Right renal pelvis (tissue), 4 donors: ENCODE measurements at regions not wholly inside any gene's neighbourhood (a gene's known extent, or its start where the extent isn't known, plus 50 kb on each side); places are given as distances from the start of the nearest gene placed in this dataset.

Experiments
- DNase-seq, 4 donors: peaks; one replicate each; pipeline ENCODE4 v3.0.0-alpha.2; 2013; ENCODE audit warnings: low read depth in 4 of 4, low spot score in 3 of 4, missing footprints in 1 of 4

DNA sequence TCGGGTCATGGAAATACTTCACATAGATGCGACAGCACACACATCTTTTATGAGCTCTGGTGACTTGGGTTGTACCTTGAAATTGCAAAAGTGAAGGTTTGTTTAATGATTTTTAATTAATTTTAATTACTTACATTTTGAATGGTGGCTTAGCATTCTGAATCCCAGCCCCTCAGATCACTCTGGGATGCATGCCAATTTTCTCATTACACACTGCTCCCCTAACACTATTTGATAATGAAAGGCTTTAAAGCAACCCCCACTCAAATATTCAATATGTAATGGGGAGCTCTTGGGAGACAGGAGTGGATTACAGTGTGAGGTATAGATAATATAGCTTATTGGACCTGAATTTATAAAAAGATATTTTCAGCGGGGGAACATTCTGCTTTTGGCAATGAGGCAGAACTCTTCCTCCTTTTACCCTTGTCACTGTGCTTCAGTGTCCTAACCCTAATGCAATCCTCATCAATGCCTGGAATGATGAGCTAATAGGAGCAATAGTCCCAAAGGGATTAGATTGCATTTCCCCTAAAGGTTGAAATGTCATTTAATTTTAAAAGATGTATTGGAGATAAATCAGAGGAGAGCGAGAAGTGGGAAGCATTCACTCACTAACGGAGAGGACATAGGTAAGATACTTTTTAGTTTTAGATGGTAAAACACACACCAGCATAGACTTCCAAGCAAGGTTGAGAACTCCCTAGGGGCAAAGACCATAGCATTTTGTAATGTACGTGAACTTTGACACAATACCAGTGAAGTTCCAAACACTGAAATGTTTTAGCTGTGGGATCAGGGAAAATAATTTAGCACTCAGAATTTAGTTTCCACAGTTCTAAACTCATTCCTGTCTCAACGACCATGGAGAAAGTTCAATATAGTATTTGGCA, 384.1 kb upstream of the PLXNA2 start:
- no peak for DNase-seq

DNA sequence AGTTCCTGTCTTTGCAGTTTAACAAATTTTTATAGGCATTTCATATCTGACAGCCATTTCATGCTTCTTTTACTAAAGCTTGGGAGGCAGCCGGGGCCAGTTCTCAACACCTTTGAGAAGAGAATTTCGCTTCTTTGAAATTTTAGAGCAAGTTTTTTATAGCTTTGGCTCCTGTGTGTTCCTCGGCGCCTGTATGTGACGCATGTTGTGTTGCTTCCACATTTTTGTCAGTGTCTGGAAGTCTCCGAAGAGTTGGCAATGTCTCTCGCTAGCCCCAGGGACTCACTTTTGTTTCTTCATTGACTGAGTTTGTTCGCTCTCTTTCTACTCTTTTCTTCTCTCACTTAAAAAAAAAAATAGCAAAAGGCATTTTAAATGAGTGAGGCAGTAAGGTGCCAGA, 386.9 kb upstream of the PLXNA2 start:
- no peak for DNase-seq

DNA sequence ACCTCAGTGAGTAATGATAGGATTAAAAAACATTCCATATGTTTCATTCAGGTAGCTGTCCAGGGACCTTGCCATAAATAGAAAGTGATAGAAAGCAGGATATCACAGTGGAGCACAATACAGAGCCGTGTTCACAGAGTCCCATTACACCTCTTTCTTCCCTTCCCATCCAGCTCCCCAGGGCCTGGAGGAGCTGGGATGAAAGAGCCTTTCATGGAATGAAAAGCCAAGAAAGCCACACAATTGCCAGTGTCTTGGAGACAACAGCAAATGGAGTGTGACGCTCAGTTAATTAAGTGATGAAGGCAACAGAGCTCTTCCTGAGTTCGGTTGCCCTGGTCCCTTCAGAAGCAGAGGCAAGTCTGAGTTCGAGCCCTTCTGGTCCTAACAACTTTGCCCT, 387.3 kb upstream of the PLXNA2 start:
- DNase-seq = no peak

DNA sequence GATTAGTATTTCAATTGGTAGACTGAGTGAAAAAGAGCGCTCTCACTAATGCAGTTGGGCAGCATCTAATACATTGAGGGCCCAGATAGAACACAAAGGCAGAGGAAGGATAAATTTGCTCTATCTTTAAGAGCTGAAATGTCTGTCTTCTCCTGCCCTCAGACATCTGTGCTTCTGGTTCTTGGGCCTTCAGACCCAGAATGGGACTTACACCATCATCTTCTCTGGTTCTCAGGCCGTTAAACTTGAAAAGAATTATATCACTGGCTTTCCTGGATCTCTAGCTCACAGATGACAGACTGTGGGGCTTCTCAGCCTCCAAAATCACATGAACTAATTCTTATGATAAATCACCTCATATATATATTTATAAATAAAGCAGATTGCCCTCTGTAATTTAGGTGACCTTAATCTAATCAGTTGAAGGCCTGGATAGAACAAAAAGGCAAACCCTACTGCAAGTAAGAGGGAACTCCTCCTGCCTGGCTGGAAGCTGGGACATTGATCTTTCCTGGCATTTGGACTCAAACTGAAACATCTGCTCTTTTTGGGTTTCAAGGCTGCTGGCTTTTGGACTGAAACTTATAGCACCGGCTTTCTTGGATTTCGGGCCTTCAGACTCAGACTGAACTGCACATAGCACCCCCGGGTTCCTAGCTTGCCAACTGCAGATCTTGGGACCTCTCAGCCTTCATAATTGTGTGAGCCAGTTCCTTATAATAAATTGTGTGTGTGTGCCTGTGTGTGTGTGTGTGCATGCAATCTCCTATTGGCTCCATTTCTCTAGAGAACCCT, 390.4 kb upstream of the PLXNA2 start:
- no peak for DNase-seq

DNA sequence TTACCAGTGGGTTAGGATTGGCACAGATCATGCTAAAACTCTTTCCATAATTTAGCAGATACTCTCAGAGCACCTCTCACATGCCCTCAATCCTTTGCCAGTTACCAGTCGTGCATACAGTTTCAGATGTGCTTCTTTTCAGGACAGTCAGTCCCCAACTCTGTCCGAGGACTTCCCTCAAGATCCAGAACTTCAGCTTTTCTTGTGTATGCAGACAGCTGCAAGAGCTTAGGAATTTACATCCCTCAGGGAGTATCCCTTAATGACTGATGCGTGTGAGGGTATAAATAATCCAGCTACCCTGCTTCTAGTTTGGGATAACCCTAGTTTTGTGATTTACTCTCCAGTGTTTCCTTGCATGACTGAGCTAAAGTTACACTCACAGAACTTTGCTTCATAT, 393.0 kb upstream of the PLXNA2 start:
- no peak for DNase-seq

DNA sequence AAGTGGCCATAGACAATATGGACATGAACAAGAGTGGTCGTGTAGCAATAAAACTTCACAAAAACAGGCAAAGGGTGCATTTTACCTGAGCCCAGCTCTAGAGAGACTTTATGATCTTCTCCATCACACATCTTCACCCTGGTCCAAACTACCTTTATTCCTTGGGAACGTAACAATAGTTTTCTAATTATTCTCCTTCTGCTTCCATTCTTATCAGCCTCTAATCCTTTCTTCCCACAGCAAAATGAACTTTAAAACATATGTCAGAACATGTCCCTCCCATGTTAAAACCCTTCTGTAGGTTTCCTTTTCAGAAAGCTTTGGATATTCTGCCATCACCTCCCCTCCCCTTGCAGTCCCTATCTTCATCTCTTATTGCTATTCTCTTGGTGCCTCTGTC, 395.2 kb upstream of the PLXNA2 start:
- no peak for DNase-seq

DNA sequence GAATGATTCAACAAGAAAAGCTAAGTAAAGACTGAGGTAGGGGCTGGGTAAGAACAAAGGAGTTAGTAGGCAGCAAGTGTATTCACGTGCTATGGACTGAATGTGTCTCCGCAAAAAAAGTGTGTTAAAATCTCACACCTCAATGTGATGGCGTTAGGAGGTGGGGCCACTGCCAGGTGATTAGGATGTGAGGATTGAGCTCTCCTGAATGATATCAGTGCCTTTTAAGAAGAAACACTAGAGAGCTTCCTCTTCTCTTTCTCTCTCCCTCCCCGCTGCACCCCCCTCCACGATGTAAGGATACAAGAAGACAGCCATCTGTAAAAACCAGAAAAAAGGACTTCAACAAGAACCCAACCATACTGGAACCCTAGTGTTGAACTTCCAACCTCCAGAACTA, 396.1 kb upstream of the PLXNA2 start:
- DNase-seq = no peak

DNA sequence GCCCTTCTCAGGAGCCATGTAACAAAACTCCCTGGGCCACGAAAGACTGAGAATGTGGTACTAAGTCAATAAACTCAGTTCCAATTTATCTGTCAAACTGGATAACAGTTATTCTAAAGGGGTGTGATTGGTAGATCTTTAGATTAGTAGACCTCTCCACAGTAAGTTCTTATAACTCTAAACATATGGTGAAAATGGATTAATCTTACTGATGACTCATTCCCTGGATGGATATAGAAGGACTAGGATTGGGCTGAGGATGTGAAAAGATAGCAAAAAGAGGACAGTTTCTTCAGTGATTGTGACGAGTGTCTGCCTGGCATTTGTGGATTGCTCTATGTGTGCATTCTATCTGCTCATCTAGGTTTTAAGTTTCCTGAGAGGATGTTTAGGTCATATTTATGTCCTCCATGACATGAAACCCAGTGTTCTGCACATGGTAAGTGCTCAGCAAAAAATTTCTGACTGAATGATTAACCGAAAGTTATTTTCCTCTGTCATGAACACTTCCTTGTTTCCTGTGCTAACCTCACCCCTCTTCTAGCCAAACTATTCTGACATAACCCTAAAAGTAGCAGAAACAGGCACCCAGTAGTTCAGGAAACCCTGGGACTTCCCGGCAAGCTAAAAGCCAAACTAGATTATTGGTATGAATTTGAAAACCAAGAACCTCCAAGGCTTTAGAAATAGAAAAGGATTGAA, 397.5 kb upstream of the PLXNA2 start:
- DNase-seq = no peak

DNA sequence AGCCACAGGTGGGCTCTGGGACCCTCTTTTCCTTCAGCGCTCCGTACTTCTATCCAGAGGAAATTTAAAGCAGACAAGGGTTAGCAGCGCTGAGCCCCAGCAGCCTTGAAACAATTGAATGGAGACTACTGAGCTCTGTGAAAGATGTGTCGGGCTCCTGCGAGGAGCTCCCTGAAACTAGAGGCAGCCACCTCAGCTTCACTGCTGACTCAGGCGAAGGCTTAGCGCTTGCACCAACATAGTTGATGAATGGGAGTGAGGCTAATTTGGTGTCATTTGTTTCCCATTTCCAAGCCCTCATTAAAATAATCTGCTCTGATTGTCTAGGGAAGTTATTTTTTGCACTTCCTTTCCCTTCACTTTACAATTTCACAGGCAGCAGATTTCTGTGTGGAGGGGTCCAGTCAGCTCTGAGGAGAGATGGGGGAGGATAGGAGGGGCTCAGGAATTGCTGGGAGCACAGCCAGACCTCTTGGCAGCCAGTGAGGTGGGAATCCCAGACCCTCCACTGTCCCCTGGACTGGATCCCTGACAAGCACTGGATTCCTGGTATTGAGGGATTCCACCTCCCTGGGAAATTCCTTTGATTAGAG, 398.9 kb upstream of the PLXNA2 start:
- DNase-seq = no peak

DNA sequence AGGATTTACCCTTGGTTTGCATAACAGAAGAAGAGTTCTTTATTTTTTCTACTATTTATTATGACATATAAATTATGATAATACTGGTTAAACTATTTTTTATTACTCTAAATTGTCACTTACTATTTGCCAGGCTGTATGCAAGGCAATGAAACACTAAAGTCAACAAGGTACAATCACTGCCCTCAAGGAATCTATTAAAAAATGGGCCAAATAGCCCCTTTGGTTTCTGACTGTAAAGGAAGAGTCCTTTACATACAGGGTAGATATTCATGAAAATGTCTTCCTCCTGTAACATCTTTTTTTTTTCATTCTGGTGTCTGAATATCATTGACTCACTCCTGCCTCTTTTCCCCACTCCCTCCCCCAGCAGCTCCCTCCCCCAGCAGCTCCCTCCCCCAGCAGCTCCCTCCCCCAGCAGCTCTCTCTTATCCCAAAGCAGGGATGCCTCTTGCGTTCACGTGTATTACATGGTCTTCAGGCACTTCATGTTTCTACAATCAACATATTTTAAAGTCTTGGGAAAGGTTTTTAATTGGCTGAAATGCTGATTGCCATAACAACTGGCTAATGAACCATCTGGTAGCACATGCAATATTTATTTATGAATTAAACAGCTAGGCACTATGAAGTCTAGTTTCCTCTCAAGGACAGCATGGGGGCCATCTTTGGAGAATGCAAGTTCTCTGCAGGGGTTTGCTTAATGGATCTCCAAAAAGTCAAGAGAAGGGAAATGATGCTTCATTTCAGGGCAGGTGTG, 400.4 kb upstream of the PLXNA2 start:
- no peak for DNase-seq

DNA sequence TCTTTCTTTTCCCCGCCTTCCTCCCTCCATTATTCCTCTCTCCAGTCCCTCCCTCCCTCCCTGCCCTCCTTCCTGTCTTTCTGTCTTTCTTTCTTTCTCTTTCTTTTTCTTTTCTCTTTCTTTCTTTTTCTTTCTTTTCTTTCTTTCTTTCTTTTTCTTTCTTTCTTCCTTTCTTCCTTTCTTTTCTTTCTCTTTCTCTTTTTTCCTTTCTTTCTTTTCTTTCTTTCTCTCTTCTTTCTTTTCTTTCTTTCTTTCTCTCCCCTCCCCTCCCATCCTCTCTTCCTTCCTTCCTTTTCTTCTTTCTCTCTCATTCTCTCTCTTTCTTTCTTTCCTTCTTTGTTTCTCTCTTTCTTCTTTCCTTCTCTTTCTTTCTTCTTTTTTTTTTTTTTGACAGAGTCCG, 402.2 kb upstream of the PLXNA2 start:
- no peak for DNase-seq

DNA sequence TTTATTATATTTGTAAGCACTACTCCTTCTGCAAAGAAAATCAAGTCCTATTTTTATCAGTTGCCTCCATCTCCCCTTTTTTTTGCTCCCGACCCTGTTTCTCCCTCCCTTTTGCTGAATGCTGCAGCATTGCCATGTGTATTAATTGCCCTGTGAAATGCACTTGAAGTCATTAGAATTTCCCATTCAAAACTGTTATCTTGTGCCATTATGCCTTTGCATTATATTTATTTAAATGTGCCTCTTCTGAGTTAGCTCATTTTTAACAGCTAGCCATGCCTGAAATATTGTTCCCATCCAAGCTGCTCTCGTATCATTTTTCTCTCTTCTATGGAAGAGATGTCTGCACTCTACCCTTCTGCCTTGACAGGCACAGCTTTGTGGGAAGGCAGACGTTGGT, 404.0 kb upstream of the PLXNA2 start:
- DNase-seq = no peak

DNA sequence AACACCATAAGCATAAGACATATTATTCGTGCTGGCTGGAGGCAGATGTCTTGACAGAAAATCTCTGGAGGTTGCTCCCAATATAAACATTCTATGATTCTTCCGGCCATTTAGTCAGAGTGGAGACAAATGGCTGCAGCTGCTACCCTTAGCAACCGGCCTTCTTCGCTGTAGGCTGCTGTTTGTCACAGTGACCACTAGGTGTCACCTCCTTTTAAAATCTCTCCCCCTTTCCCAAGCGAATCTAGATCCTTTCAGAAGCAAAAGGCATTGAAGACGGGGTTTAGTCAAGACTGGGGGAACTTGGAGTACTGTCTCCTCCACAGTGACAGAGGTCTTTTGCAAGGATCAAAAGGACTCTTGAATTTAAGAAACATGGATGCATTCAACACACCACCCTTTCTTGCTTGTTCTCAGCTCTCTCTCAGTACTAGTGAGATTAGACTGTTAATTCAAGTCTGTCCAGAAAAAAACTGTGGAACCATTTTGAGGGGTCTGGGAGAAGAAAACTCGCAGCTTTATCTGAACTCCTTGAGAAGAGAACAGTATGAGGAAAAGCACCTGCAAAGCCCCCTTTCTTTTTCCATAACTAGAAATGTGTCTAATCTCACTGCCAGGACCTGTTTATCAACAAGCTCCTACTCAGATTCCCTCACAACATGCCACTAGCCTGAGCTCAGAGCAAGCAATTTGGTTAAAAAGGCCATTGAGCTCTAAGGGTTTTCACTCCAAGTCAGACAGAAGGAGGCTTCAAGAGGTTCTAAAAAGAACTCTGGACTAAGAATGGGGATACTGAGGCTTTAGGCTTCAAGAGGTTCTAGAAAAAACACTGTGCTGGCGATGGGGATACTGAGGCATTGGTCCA, 408.3 kb upstream of the PLXNA2 start:
- DNase-seq = peak; percentile 54 to 71 (median 66)

DNA sequence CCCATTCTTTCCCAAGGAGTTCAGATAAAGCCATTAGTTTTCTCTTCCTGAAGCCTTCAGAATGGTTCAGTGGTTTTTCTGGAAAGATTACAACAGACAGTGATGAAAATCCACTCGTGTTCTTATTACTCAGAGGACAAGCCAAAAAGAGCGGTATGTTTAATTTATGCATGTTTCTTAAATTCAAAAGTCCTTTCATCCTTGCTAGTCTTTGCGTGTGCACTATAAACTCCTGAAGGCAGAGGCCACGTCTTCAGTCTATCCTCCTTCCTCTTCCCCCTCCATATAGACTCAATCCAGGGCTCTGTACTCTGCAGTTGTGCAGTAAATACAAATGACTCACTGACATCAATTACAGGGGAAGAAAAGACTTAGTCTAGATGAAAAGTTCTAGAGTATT, 409.2 kb upstream of the PLXNA2 start:
- no peak for DNase-seq

DNA sequence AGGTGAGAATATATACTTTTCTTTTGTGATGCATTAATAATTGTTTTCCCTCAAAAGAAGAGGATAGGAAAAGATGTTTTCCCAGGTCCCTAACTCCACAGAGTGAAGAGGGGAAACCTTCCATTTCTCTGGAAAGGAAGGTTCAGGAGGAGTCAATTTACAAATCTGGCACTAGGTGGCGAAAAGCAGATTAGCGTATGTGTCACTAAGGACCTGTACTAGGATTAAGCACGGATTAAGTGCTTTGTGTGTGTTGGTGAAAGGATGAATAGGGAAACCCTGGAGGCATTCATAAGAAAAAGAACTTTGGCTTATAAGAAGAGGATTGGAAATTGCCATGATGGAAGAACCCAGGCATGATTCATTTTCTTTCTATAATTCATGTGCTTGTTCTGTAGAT, 410.1 kb upstream of the PLXNA2 start:
- no peak for DNase-seq

DNA sequence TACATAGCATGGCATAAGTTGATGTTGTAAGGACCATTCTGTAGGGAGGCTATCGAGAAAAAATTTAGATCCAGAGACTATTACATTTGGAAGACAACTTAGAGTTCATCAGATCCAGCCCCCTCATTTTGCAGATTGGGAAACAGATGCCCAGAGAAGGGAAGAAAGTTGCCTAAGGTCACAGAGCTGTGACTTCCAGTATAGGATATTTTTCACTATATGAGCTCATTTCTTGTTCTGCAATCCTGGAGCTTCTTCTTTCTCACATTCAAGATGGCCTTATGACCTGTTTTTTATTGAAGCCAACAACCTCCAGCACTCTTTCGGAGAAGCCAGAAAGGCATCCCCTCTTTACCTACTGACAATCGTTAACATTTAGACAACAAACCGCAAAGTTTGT, 421.8 kb upstream of the PLXNA2 start:
- no peak for DNase-seq

DNA sequence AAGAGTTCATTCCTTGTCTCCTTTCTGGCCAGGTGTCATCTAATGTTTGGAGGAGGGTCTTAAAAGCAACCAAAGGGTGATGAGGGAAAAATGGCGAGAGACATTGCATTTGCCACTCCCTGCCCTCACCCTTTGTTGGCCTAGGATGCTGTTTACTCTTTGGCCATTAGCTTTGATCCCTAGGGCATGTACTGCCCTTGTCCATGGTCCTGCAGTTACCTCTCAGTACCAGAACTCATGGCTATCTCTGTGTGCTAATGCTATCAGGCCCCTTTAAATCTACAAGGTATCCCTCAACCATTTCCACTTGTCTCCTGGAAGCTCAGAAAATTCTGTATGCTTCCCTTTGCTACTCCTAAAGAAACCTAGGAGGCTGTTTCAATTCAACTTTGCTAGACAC, 424.8 kb upstream of the PLXNA2 start:
- no peak for DNase-seq

DNA sequence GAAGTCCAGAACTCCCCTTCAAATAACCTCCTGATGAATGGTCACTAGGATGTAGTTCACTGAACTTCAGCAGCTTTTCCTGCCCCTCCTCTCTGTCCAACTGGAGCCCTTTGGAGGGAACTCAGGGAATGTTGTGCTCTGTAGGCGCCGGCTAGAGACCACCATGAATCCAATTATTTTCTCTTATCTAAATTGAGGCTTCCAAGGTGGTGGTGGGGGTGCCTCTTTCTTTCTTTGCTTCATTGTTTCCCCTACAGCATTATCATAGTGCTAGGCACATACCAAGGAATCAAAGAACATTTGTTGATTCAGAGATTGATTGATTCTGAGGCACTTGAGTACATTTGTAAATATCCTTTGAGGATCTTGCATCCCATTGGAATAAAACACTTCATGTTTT, 426.6 kb upstream of the PLXNA2 start:
- DNase-seq = no peak

DNA sequence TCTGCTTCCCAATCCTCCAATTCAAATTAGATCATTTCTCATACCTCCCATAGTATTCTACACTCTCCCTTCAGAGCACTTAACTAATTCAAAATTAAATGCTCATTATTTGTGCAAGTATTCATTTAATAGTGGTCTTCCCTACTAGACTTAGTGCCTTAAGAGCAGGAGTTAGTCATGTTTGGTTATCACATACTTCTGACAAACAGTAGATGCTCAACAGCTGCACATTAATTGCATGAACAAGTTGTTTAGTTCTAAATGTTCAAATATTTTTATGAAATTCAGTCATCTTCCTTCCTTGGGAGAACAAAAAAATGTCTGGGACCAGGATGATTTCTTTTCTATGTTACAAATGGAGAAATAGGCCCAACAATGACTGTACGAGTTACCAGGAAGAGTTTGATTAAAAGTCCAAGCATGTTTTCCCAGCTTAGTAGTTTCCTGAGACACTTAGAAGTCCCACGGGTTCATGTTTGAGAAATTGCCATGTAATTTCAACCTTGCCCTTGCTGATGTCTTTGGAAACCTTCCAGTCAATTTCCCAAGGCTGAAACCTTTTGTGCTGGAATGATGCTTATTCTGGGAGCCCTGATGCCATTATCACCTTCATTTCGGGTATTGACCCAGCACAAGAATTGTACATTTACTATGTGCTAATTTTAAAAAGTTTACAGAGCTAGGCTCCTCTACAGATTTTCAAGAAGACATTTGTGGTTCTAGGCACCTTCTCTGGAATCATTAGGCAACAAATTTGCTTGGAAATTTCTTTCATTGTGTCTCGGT, 437.9 kb upstream of the PLXNA2 start:
- DNase-seq = no peak
